ENCODE measurements at regions not wholly inside any gene's neighbourhood (a gene's known extent, or its start where the extent isn't known, plus 50 kb on each side); places are given as distances from the start of the nearest gene placed in this dataset.

DNA sequence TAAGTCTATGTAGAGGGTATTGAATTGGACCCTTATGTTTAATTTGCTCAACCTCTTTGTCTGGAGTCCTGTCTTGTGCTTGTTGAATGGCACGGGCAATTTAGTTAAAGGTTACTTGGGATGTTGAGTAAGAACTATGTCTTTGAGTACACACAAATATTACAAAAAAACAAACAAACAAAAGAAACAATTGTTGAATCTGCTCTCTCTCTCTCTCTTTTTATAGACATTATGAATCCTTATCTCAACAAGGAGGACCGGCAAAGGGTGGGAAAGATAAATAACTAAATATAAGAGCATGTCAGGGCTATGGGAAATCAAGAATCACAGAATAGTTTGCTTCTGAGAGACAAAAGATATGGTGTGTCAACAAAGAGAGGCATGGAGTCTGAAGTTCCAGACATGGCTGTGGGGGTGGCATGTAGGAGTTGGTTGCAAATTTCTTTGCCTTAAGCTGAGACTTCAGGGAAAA, 608.6 kb downstream of the UTRN start:
- DNase-seq (peak; percentile 44), ATAC-seq (peak; percentile 7)
- POLR2A ChIA-PET (ENCODE audit: unreplicated experiment): no interaction called here
- Histone ChIP-seq H3K9me2 (replicated peaks; ENCODE audit: low read length) (no peaks in the 10 kb centered on the region), H3K4me2 (ENCODE audit: low read length) (peak overlapping the region; percentile 38; the same call in 1 of the 2 replicates), H3K9me3 (ENCODE audit: low read length) (no peaks in the 10 kb centered on the region), H3F3A (ENCODE audit: low read length, unreplicated experiment) (peaks cover 16% of the 10 kb centered on the region), H4K20me1 (ENCODE audit: low read length) (no peaks in the 10 kb centered on the region), H3K9ac (ENCODE audit: low read length) (peak overlapping the region; percentile 71), H3K27ac (ENCODE audit: low read length) (peak overlapping the region; percentile 91), H3K36me3 (ENCODE audit: low read depth, low read length) (no peaks in the 10 kb centered on the region), H3K79me2 (ENCODE audit: low read length) (no peaks in the 10 kb centered on the region), H3K4me1 (ENCODE audit: insufficient read depth, low read length) (peaks cover 51% of the 10 kb centered on the region), H3K27me3 (ENCODE audit: low read length) (no peaks in the 10 kb centered on the region), H3K4me3 (ENCODE audit: low read length) (no peak overlapping the region), H2AFZ (ENCODE audit: low read length) (no peak overlapping the region)
- no TSS peak for BruUV-seq (replicated peaks)
- intact Hi-C loops (cut with micrococcal nuclease): no loop called here
- CTCF ChIA-PET: no interaction called here
- TF ChIP-seq EZH2phosphoT487 (IDR thresholded peaks at IDR 0.05; ENCODE audit: borderline replicate concordance, low read length) (no peak), CTCF (conservative IDR thresholded peaks at IDR 0.05; ENCODE audit: low read depth, low read length) (no peak), EZH2 (IDR thresholded peaks at IDR 0.05; ENCODE audit: low read length, unreplicated experiment) (no peak)

DNA sequence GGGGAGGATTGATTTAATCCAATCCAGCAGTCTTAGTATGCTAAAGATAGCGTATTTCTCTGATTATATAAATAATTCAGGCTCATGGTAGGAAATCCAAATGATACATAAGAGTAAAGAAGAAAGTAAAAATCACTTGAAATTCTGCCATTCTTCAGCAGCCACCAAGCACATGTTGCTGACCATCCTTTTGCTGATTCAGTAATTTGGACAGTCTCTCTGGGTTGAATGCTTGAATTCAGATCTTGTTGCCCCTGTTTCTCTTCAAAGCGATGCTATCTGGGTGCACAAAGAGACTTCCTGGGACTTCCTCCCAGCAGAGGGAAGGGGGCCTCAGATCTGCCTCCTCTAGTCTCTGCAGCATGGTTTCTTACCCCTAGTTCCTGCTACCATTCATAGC, 609.1 kb downstream of the UTRN start:
- no peaks in the 10 kb centered on the region for H3K36me3 ChIP-seq (ENCODE audit: low read depth, low read length)
- BruUV-seq (replicated peaks): no TSS peak
- DNase-seq (no peak), ATAC-seq (no peak)
- no peak overlapping the region for H3K4me3 ChIP-seq (ENCODE audit: low read length)
- no peaks in the 10 kb centered on the region for H4K20me1 ChIP-seq (ENCODE audit: low read length)
- no peaks in the 10 kb centered on the region for H3K27me3 ChIP-seq (ENCODE audit: low read length)
- H3K9me3 ChIP-seq (ENCODE audit: low read length): no peaks in the 10 kb centered on the region
- H3K27ac ChIP-seq (ENCODE audit: low read length): peak overlapping the region; percentile 91
- POLR2A ChIA-PET (ENCODE audit: unreplicated experiment): no interaction called here
- intact Hi-C loops (cut with micrococcal nuclease): no loop called here
- H3F3A ChIP-seq (ENCODE audit: low read length, unreplicated experiment): peaks cover 19% of the 10 kb centered on the region
- no peak for TF ChIP-seq EZH2 (IDR thresholded peaks at IDR 0.05; ENCODE audit: low read length, unreplicated experiment)
- no peaks in the 10 kb centered on the region for H3K9me2 ChIP-seq (replicated peaks; ENCODE audit: low read length)
- no peaks in the 10 kb centered on the region for H3K79me2 ChIP-seq (ENCODE audit: low read length)
- no peak overlapping the region for H2AFZ ChIP-seq (ENCODE audit: low read length)
- peak overlapping the region; percentile 71 for H3K9ac ChIP-seq (ENCODE audit: low read length)
- CTCF ChIA-PET: no interaction called here
- peak overlapping the region; percentile 38; the same call in 1 of the 2 replicates for H3K4me2 ChIP-seq (ENCODE audit: low read length)
- H3K4me1 ChIP-seq (ENCODE audit: insufficient read depth, low read length): peaks cover 56% of the 10 kb centered on the region

DNA sequence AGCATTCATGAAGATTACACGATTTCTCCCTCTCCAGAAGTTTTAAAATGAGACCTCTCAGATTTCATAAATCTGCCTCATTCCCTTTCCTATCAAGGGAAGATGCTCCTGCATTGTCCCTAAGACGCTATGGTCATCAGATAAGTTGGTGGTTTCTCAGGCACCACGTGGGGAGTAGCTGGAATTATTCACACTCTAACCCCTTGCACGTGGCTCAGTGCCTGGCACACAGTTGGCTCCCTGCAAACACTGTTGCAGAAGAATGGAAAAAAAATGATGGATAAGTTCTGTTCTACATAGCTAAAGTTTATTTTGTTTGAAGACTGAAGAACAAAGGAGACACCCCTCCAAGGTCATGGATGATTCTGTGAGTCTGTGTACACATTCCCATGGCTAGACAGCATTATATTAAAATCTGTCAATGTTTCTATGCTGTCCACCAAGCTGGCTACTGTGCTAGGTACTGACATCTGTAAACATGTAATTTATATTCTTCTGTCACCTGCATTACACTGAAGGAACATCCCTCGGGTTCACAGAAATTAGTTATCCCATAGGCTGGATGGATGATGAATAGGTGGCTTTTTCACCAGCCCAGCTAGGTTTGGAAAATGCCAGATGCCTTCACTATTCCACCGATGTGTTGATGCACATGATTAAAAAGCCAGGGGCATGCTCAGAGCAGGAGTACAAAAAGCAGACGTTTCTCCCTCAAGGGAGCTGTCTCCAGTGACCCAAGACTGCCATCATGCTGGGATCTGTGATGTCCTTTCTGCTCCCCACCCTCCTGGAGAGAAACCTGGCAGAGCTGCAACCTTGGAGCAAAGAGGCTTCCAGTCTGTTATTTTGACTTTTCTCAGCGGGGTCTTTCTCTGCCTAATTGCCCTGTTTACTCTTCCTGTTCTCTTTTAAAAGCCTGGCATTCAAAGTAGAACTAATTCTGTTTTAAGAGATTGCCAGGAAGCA, 610.5 kb downstream of the UTRN start:
- H3K4me1 ChIP-seq (ENCODE audit: insufficient read depth, low read length): peaks cover 65% of the 10 kb centered on the region
- no peaks in the 10 kb centered on the region for H3K9me3 ChIP-seq (ENCODE audit: low read length)
- H3K9me2 ChIP-seq (replicated peaks; ENCODE audit: low read length): no peaks in the 10 kb centered on the region
- no peak overlapping the region for H3K4me2 ChIP-seq (ENCODE audit: low read length)
- ChIA-PET POLR2A (ENCODE audit: unreplicated experiment) (no interaction called here), CTCF (no interaction called here)
- H3K27me3 ChIP-seq (ENCODE audit: low read length): no peaks in the 10 kb centered on the region
- no peaks in the 10 kb centered on the region for H3K36me3 ChIP-seq (ENCODE audit: low read depth, low read length)
- H3K79me2 ChIP-seq (ENCODE audit: low read length): no peaks in the 10 kb centered on the region
- DNase-seq (no peak), ATAC-seq (no peak)
- peak overlapping the region; percentile 86; the same call in 1 of the 2 replicates for H3K9ac ChIP-seq (ENCODE audit: low read length)
- no peak overlapping the region for H2AFZ ChIP-seq (ENCODE audit: low read length)
- BruUV-seq (replicated peaks): no TSS peak
- H3K4me3 ChIP-seq (ENCODE audit: low read length): no peak overlapping the region
- intact Hi-C loops (cut with micrococcal nuclease): loop anchor here (5.0 kb wide), 1 partner anchor 138 kb away; no protein-coding TSS in a partner anchor
- H4K20me1 ChIP-seq (ENCODE audit: low read length): no peaks in the 10 kb centered on the region
- H3F3A ChIP-seq (ENCODE audit: low read length, unreplicated experiment): peaks cover 19% of the 10 kb centered on the region
- H3K27ac ChIP-seq (ENCODE audit: low read length): peak overlapping the region; percentile 100
- TF ChIP-seq EZH2phosphoT487 (IDR thresholded peaks at IDR 0.05; ENCODE audit: borderline replicate concordance, low read length) (no peak), CTCF (conservative IDR thresholded peaks at IDR 0.05; ENCODE audit: low read depth, low read length) (no peak), EZH2 (IDR thresholded peaks at IDR 0.05; ENCODE audit: low read length, unreplicated experiment) (no peak)

Data from PC-3 (cell line).